Nucleus accumbens (tissue), 56 donors: ENCODE measurements at regions not wholly inside any gene's neighbourhood (a gene's known extent, or its start where the extent isn't known, plus 50 kb on each side); places are given as distances from the start of the nearest gene placed in this dataset.
A peak's percentile ranks its signal among the peaks of the same experiment; 100 is the strongest.

Experiments
- DNase-seq, 56 donors: peaks; one replicate each; lab custom pipeline; 2025; lab: John Stamatoyannopoulos, UW

DNA sequence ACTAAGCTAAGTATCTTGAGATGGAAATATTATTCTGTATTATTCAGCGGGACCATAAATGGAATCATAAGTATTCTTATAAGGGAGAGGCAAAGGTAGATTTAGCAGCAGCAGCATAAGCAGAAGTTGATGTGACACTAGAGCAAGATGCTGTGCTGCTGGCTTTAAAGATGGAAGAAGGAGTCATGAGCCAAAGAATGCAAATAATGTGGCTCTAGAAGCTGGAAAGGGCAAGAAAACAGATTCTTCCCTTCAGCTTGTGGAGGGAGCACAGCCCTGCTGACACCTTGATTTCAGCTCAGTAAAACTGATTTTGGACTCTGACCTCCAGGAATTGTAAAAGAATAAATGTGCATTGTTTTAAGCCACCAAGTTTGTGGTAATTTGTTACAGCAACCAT is 144.2 kb upstream of the ANKRD28 start:
- no peak for DNase-seq

DNA sequence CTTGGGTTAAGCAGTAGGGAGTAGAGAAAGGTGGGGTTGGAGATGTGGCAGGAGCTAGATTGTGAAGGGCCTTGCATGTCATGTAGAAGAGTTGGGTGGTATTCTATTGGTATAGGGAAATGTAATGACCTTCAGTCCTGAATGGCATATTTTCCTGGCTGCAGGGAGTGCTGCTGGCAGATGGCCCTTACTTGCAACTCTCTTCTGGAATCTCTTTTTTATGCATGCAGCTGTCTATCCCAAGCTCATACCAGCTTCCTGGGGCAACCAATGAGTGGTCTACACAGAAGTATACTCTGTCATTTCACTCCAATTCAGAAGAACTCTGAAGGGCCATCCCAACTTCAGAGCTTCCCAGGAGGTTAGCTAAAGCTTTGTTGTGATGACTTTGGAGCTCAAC is 144.7 kb upstream of the ANKRD28 start:
- no peak for DNase-seq

DNA sequence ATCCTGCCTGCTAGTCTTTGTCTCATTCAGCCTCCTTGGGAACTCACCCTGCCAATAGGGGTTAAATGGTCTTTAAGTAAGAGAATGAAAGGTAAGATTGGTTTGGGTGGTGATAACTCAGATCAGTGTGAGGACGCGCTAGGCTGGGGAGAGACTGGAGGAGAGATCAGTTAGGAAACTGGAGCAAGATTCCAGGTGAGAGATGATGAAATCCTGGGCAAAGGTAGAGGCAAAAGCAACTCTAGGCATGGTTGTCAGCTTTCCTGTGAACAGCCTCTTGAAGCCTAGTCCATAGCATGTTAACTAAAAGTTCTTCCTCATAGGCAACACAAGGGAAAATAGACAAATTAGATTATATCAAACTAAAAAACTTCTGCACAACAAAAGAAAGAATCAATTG is 145.2 kb upstream of the ANKRD28 start:
- DNase-seq, result no peak

DNA sequence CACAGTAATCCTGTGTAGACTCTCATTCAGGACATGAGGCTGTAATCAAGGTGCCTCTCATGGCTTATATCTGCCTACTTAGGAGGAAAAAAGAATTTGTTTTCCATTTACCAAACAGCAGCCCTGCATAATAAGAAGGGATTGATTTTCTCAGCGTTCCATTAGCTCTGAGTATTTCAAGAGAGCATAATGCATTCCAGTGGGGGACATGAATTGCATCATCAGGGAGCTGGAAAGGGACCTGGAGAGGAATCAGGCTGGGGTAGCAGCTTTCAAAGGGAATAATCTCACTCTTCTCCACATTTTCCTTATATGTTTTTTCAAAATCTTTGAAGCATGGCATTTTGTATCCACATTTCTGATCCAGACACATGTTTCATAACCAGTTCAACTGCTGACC is 150.6 kb upstream of the ANKRD28 start:
- DNase-seq, result no peak

- DNase-seq, result peak in 2 of 56 donors; percentile 8 to 29
Measured at GRCh38 chr3:15952543-15953175, 154.9 kb upstream of the ANKRD28 start.

DNA sequence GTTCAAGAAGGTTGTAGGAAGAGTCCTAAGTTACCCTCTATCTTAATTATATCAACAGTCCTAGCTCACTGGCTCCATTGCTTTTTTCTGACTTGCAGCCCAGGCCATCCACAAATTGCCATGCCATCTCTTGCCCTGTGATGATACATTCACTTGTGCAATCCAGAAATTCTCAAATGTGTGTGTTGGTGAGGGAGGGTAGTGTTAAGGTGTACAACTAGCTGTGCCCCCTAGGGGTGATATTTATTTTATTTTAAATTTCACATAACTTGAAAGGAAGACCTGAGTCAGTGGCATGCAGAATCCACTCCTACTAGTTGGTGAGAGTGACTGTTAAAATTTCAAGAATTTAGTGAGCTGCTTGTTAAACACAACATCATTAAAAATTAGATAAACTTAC is 156.1 kb upstream of the ANKRD28 start:
- DNase-seq, result no peak

DNA sequence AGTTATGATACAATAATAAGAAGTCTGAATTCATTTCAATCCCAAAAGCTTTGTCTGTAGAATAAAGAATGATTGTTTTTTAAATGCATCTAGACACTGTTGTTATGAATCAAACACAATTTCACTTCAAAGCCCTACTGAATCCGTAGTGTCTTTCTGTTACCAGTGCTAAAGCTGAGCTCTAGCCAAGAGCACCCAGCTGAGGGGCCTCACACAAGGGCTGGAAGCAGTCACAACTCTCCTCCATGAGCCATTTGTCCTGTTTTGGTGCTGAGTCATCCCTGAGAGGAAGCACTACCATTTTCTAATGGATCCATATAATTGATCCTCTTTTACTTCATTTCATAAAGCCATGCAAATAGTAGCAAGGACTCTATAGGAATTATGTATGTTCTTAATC is 158.2 kb upstream of the ANKRD28 start:
- peak in 25 of 56 donors; percentile 7 to 62 (median 24) for DNase-seq

- DNase-seq, result no peak
Measured at GRCh38 chr3:15958692-15959433, 161.1 kb upstream of the ANKRD28 start.

GRCh38 chr3:15959434-15959811 is 161.6 kb upstream of the ANKRD28 start:
- no peak for DNase-seq

GRCh38 chr3:15964605-15965442 is 167.0 kb upstream of the ANKRD28 start:
- DNase-seq, result peak in 2 of 56 donors; percentile 7 to 63

GRCh38 chr3:15967577-15967976 is 169.8 kb upstream of the ANKRD28 start:
- no peak for DNase-seq

GRCh38 chr3:15969874-15970640 is 172.3 kb upstream of the ANKRD28 start:
- DNase-seq, result no peak

DNA sequence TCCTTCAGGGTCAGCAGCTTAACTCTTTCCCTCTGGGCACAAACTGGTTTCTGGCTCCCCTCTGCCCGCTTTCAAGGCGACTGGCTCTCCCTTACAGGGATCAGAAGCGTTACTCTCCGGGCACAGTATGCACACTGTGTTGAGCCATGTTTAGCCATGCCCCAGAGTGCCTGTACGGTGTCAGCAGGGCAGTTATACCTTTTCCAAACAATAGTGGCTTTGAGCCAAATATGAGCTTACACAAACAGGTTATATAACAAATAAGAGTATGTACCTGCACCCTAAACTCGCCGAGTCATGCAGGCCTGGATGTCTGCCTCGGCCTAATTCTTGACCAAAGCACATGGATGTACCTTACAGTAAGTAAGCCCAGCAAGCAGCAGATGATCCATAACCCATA is 175.6 kb upstream of the ANKRD28 start:
- DNase-seq, result no peak

GRCh38 chr3:15973940-15974339 is 176.2 kb upstream of the ANKRD28 start:
- no peak for DNase-seq

GRCh38 chr3:15974647-15975046 is 176.9 kb upstream of the ANKRD28 start:
- DNase-seq, result no peak

DNA sequence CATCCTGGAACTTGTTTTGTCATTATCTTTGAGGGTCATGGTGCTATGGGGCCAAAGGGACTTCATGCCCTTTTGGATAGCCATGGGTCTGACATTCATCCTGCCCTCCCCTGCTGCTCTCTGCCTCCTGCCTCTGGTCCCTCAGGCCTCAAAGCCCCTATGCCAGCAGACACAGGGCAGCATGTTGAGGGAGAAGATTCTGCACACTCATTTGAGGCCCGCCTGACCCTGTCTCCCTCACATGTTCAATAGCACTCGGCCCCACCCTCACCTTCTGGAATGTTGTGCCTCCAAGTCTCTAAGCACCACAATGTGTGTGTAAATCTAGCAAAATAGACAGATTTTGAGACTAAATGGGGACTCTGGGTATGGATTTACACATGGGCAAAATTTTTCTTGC is 178.7 kb upstream of the ANKRD28 start:
- no peak for DNase-seq

DNA sequence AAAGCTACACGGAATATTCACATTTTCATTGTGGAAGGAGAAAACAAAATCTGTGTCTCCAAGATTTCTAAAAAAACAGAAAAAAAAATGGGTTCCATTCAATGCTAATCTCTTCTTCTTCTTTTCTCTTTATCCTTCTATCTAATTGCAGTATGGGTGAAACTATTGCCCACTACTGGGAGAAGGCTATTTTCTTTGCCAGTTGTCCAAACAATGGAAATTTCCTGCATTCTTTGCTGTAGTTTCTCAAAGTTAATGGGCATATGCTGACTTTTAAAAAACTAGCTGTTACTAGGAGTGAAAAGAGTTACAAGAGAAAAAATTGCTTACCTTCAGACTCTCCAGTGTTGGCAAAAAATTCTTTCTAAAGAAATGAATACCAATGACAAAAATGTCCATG is 179.3 kb upstream of the ANKRD28 start:
- DNase-seq, result no peak

DNA sequence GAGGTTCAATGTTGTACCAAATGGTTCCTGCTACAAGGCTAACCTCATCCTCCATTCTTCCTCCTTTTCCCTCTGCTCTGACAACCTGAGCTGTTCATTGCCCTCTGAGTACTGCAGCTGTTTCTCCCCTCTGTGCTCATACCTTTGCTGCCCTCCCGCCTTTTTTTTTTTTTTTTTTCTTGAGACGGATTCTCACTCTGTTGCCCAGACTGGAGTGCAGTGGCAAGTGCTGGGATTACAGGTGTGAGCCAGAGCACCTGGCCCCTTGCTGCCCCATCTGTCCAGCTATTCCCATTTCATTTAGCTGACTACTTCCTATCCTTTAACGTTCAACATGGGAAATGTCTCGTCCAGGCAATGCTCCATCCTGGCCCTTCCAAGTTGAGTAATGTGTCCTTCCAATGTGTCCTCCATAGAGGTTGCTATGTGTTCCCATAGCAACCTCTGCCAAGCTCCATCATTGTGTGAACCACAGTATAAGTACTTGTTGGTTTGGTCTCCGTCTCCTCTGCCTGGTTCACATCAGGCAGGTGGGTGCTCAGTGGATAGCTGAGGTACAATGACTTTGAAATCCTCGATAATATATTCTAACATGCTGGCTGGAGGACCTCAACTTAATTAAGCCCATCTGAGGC is 179.9 kb upstream of the ANKRD28 start:
- DNase-seq, result no peak

DNA sequence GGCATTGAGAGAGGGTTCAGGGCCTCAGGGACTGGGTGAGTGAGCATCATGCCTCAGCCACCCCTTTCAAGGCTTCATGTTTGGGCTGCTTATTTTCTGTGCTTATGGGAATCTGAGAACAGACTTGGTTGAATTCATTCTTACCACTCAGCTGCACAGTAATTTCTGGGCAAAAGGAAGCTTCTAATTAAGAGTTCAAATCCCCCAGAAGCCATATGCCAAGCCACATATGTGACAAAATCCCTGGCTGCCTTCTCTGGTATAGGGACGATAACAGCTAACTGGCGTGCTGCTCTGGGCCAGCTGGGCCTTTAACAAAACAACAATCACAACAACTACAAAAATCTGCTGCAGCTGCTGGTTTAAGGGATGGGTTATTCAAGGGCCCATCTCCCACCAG is 181.0 kb upstream of the ANKRD28 start:
- DNase-seq, result no peak

- no peak for DNase-seq
Measured at GRCh38 chr3:15979495-15979894, 181.7 kb upstream of the ANKRD28 start.
